ENCODE measurements at regions not wholly inside any gene's neighbourhood (a gene's known extent, or its start where the extent isn't known, plus 50 kb on each side); places are given as distances from the start of the nearest gene placed in this dataset.
A peak's percentile ranks its signal among the peaks of the same experiment; 100 is the strongest.

- H3K9me3 ChIP-seq (ENCODE audit: low read depth) = no peaks in the 10 kb centered on the region
- DNase-seq (ENCODE audit: low read depth in 1 of 2, low spot score in 1 of 2) = no peak
- TF ChIP-seq CTCF (IDR thresholded peaks at IDR 0.05; ENCODE audit: low read depth, low read length) = no peak
- no peak overlapping the region for H3K4me3 ChIP-seq
- H3K4me1 ChIP-seq (ENCODE audit: low read depth) = peaks cover 20% of the 10 kb centered on the region
- no peaks in the 10 kb centered on the region for H3K27me3 ChIP-seq
- H3K27ac ChIP-seq = no peak overlapping the region
- no peaks in the 10 kb centered on the region for H3K36me3 ChIP-seq
Observed at GRCh38 chr10:47237316-47238260, 62.4 kb upstream of the GDF10 start.

- Histone ChIP-seq H3K9me3 (ENCODE audit: low read depth) (no peaks in the 10 kb centered on the region), H3K4me1 (ENCODE audit: low read depth) (peaks cover 12% of the 10 kb centered on the region), H3K27ac (no peak overlapping the region), H3K4me3 (no peak overlapping the region), H3K36me3 (no peaks in the 10 kb centered on the region), H3K27me3 (no peaks in the 10 kb centered on the region)
- no peak for TF ChIP-seq CTCF (IDR thresholded peaks at IDR 0.05; ENCODE audit: low read depth, low read length)
- DNase-seq (ENCODE audit: low read depth in 1 of 2, low spot score in 1 of 2) = no peak
Observed at GRCh38 chr10:47238331-47239095, 61.5 kb upstream of the GDF10 start.

- Histone ChIP-seq H3K27ac (no peak overlapping the region), H3K9me3 (ENCODE audit: low read depth) (no peaks in the 10 kb centered on the region), H3K4me3 (no peak overlapping the region), H3K27me3 (no peaks in the 10 kb centered on the region), H3K36me3 (no peaks in the 10 kb centered on the region), H3K4me1 (ENCODE audit: low read depth) (peaks cover 5% of the 10 kb centered on the region)
- peak in 1 of 2 donors; percentile 21 for DNase-seq (ENCODE audit: low read depth in 1 of 2, low spot score in 1 of 2)
- TF ChIP-seq CTCF (IDR thresholded peaks at IDR 0.05; ENCODE audit: low read depth, low read length) = no peak
Observed at GRCh38 chr10:47239211-47239610, 60.8 kb upstream of the GDF10 start.

DNA sequence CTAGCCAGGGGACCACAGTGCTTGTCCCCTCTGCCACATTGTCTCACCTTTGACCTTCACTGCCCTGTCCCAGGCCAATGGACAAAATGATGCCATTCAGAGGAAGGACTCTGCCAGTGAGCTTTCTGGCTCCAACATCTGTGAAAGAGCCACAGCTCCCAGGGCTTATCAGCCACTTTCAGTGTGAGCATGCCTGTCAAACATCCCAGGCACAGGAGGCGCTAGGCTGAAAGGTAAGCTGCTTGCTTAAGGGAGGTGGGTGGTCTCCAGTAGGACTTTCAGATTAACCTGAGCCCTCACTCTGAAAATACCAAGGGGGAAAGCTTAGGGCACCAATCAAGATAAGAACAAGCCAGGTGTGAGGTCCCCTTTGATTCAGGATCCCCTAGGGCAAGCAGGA, 59.8 kb upstream of the GDF10 start:
- H3K9me3 ChIP-seq (ENCODE audit: low read depth) = no peaks in the 10 kb centered on the region
- no peak for DNase-seq (ENCODE audit: low read depth in 1 of 2, low spot score in 1 of 2)
- H3K27ac ChIP-seq = no peak overlapping the region
- H3K4me3 ChIP-seq = no peak overlapping the region
- no peak for TF ChIP-seq CTCF (IDR thresholded peaks at IDR 0.05; ENCODE audit: low read depth, low read length)
- H3K4me1 ChIP-seq (ENCODE audit: low read depth) = no peaks in the 10 kb centered on the region
- no peaks in the 10 kb centered on the region for H3K27me3 ChIP-seq
- H3K36me3 ChIP-seq = no peaks in the 10 kb centered on the region

GRCh38 chr10:47241256-47241655, 58.7 kb upstream of the GDF10 start:
- TF ChIP-seq CTCF (IDR thresholded peaks at IDR 0.05; ENCODE audit: low read depth, low read length) = no peak
- no peak for DNase-seq (ENCODE audit: low read depth in 1 of 2, low spot score in 1 of 2)
- Histone ChIP-seq H3K9me3 (ENCODE audit: low read depth) (no peaks in the 10 kb centered on the region), H3K36me3 (no peaks in the 10 kb centered on the region), H3K27me3 (no peaks in the 10 kb centered on the region), H3K4me1 (ENCODE audit: low read depth) (no peaks in the 10 kb centered on the region), H3K27ac (no peak overlapping the region), H3K4me3 (no peak overlapping the region)
